H1 (cell line): ENCODE measurements at regions not wholly inside any gene's neighbourhood (a gene's known extent, or its start where the extent isn't known, plus 50 kb on each side); places are given as distances from the start of the nearest gene placed in this dataset.

Experiments used
- GTF2F1 ChIP-seq: IDR thresholded peaks from 2 replicates; pipeline ENCODE4 v1.6.1; 2012; ENCODE audit warnings: low read depth, low read length, improper control_type of control experiment, borderline replicate concordance
- MAFK ChIP-seq: IDR thresholded peaks from 2 replicates; pipeline ENCODE4 v1.6.1; 2012; ENCODE audit warnings: low read depth, mild to moderate bottlenecking, improper control_type of control experiment, low read length
- PHF8 ChIP-seq: fragments of 200-600 bp; sonication (generic); conservative IDR thresholded peaks from 2 replicates; pipeline ENCODE4 v1.7.1; 2012; ENCODE audit warnings: low read depth, mild to moderate bottlenecking, inconsistent platforms, low read length, moderate library complexity
- TF ChIP-seq, protein P1 (sequence below), 3 experiments: IDR thresholded peaks; 1 replicate in 2 of 3; 2 replicates in 1 of 3; pipeline versions ENCODE4 v1.5.1 to v1.6.1; 2011; ENCODE audit warnings: low read length in 3 of 3, mild to moderate bottlenecking in 3 of 3, inconsistent platforms in 2 of 3, low read depth in 1 of 3, moderate library complexity in 1 of 3; ENCODE audit not compliant: insufficient read depth in 1 of 3; ENCODE audit errors: control extremely low read depth in 1 of 3

DNA sequence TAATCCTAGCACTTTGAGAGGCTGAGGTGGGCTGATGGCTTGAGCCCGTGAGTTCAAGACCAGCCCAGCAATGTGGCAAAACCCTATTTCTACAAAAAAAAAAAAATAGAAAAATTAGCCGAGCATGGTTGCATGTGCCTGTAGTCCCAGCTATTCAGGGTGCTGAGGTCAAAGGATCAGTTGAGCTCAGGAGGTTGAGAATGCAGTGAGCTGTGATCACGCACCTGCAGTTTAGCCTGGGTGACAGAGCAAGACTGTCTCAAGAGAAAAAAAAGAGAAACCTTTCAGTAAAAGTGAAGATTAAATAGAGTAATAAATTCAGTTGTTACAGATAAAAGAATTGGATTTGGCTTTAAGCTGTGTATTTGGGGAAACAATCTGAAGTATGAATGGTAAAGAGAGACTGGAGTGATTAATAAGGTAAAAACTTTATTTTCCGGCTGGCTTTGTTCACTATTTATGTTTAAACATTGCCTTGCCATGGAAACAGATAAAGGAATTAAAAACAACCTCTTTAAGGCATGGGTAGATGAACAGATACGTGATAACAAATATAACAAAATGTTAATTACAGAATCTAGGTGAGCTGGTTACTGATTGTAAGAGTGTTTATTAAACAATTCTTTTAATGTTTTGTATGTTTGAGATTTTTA lies 56.0 kb upstream of the PCAT7 start:
- TF ChIP-seq PHF8 (no peak), GTF2F1 (no peak), MAFK (no peak)
- TF ChIP-seq, protein P1, sequence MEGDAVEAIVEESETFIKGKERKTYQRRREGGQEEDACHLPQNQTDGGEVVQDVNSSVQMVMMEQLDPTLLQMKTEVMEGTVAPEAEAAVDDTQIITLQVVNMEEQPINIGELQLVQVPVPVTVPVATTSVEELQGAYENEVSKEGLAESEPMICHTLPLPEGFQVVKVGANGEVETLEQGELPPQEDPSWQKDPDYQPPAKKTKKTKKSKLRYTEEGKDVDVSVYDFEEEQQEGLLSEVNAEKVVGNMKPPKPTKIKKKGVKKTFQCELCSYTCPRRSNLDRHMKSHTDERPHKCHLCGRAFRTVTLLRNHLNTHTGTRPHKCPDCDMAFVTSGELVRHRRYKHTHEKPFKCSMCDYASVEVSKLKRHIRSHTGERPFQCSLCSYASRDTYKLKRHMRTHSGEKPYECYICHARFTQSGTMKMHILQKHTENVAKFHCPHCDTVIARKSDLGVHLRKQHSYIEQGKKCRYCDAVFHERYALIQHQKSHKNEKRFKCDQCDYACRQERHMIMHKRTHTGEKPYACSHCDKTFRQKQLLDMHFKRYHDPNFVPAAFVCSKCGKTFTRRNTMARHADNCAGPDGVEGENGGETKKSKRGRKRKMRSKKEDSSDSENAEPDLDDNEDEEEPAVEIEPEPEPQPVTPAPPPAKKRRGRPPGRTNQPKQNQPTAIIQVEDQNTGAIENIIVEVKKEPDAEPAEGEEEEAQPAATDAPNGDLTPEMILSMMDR (IDR thresholded peaks at IDR 0.05; ENCODE audit: control extremely low read depth in 1 of 3, insufficient read depth in 1 of 3, low read depth in 1 of 3, low read length in 3 of 3): no peak
